Liver (tissue), 3 donors: ENCODE measurements at regions not wholly inside any gene's neighbourhood (a gene's known extent, or its start where the extent isn't known, plus 50 kb on each side); places are given as distances from the start of the nearest gene placed in this dataset.

Experiments used
- ATF3 ChIP-seq: IDR thresholded peaks from 2 replicates; pipeline ENCODE4 v1.6.1; 2016; ENCODE audit warnings: antibody characterized with exemption
- CTCF ChIP-seq: fragments of 150-350 bp; IDR thresholded peaks from 2 replicates; pipeline ENCODE4 v1.5.1; 2017; ENCODE audit warnings: improper control_type of control experiment, low read depth, low read length; ENCODE audit not compliant: missing input control
- GABPA ChIP-seq, 2 donors: IDR thresholded peaks in 1 of 2; conservative IDR thresholded peaks in 1 of 2; 2 replicates each; pipeline ENCODE4 v1.6.1; 2016; ENCODE audit warnings: antibody characterized with exemption in 2 of 2, mild to moderate bottlenecking in 1 of 2, moderate library complexity in 1 of 2
- TAF1 ChIP-seq: conservative IDR thresholded peaks from 2 replicates; pipeline ENCODE4 v1.6.1; 2016; ENCODE audit warnings: antibody characterized with exemption, mild to moderate bottlenecking
- donor health status: healthy.
- donor health status: healthy.

DNA sequence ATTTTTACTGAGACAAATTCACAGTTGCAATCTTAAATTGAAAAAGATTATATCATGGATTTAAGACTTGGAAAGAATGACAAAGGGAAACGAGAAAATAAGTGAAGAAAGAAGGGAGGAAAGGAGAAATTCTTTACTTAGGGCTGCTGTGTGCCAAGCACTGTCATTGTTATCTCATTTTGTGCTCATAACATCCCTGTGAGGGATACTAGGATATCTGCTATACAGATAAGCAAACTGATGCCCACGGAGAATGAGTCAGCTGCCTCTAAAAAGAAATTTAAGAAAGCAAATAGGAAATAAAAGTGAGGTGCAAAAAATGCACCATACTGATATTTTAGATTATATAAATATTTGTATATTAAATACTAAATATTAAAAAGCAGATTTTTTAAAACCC, 183.6 kb upstream of the NR5A2 start:
- TF ChIP-seq TAF1 (no peak), CTCF (no peak), ATF3 (no peak), GABPA (IDR thresholded peaks at IDR 0.05 in 1 of 2, conservative IDR thresholded peaks at IDR 0.05 in 1 of 2) (no peak)
